ENCODE measurements at regions not wholly inside any gene's neighbourhood (a gene's known extent, or its start where the extent isn't known, plus 50 kb on each side); places are given as distances from the start of the nearest gene placed in this dataset.

DNA sequence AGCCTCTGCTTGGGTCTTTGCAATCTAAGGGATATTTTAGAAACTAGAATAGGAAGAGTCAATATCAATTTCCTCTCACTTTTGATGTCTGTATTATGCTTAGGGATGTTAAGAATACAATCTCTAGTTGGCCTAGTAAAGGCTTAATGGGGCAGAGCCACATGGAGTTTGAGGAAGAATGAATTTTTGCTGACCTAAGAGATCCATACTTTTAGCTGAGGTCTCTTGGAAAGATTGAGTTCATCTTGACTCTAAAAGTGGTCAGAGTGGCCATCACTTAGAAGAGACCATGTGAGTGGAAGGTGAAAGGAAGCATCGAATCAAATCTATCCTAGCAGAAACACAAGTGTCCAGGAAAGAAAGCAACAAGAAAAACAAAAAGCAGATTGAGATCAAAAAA, 92.2 kb upstream of the SLC28A3 start:
- TF ChIP-seq, protein P1, sequence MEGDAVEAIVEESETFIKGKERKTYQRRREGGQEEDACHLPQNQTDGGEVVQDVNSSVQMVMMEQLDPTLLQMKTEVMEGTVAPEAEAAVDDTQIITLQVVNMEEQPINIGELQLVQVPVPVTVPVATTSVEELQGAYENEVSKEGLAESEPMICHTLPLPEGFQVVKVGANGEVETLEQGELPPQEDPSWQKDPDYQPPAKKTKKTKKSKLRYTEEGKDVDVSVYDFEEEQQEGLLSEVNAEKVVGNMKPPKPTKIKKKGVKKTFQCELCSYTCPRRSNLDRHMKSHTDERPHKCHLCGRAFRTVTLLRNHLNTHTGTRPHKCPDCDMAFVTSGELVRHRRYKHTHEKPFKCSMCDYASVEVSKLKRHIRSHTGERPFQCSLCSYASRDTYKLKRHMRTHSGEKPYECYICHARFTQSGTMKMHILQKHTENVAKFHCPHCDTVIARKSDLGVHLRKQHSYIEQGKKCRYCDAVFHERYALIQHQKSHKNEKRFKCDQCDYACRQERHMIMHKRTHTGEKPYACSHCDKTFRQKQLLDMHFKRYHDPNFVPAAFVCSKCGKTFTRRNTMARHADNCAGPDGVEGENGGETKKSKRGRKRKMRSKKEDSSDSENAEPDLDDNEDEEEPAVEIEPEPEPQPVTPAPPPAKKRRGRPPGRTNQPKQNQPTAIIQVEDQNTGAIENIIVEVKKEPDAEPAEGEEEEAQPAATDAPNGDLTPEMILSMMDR (IDR thresholded peaks at IDR 0.05; ENCODE audit: low read depth, low read length) = no peak

DNA sequence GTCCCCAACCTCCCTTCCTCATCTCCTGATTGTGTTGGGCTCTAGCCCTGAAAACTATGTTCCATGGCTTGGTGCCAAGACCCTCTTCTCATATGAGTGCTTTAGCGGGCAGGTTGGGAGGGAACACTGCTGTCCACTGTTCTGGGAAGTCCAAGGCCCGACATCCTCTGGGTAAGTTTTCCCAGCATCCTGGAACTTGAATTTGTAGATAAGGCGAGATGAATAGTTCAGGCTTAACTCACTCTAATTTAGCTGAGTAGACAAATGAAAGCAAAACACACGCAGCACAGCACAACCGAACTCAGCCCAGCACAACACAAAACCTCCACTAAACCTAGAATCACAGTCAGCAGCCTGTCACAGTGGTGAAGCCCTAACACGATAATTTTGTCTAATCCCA, 95.3 kb upstream of the SLC28A3 start:
- TF ChIP-seq, protein P1 (IDR thresholded peaks at IDR 0.05; ENCODE audit: low read depth, low read length) = no peak

More for the DNA sequence above, 92.2 kb upstream of the SLC28A3 start:
- no peak for DNase-seq (ENCODE audit: extremely low read depth, low read depth)

DNA sequence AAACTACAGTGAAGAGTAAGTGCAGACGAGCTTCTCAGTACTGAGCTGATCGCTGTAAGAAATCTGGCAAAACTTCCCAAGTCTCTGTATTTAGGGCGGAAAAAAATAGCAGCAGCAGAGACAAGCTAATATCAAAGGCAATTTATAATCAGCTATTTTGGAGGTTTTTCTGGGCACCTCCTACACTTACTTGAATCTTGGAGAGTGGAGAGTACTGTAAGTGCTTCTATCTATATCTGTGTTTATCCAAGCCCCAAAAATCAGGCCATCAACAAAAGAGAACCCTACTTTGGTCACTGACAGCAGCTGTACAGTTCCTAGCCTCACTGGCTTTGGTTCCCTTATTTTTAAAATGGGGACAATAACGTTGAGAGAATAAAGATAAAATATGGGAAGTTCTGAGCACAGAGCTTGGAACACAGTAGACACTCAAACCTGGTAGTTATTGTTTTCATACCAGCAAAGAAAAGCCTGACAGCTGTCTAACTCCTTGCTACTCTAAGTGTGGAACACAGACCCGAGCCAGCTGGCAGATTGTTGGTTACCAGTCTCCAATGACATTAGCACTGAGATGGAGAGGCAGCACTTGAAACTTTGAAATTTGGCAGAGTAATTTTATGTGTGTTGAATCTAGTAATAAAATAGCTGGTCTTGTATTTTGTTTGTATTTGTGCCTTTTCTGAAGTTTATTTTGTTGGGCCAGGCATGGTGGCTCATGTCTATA, 96.0 kb upstream of the SLC28A3 start:
- TF ChIP-seq, protein P1 (IDR thresholded peaks at IDR 0.05; ENCODE audit: low read depth, low read length) = no peak

More for the DNA sequence above, 95.3 kb upstream of the SLC28A3 start:
- DNase-seq (ENCODE audit: extremely low read depth, low read depth) = no peak

DNA sequence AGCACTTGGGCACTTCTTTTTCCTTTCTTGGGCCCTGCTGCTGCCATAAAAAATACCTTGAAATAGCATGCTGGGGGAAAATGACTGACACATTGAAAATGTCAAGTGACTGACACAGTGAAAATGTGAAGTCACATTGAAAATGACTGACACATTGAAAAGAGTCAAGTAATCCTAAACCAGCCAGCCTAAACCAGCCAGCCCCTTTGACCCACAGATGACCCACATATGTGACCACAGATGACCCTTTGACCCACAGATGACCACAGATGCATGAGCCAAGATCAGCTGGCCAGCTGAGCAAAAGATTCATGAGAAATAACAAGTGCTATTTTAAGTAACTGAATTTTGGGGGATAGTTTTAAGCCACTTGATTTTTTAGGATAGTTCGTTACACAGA, 97.8 kb upstream of the SLC28A3 start:
- DNase-seq (ENCODE audit: extremely low read depth, low read depth) = no peak
- TF ChIP-seq, protein P1 (IDR thresholded peaks at IDR 0.05; ENCODE audit: low read depth, low read length) = no peak

More for the DNA sequence above, 96.0 kb upstream of the SLC28A3 start:
- no peak for DNase-seq (ENCODE audit: extremely low read depth, low read depth)

DNA sequence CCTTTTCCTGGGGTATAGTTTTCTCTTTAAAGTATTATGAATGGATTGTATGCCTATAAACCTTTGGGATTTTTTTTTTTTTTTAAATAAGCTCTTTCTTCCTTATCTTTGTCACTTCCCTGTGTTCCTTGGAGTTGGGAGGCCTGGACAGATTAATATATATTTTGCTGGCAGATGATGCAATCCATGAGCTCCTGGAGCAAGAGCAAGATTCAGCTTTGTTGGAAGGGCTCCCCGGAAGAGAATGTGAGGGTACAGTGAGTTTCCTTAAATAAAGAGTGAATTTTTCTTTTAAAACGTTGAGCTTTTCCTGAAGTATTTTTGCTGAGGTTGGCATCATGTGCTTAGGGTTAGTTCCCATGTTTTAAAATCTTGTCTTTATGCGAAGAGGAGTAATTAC, 98.7 kb upstream of the SLC28A3 start:
- TF ChIP-seq, protein P1 (IDR thresholded peaks at IDR 0.05; ENCODE audit: low read depth, low read length) = no peak
- no peak for DNase-seq (ENCODE audit: extremely low read depth, low read depth)

DNA sequence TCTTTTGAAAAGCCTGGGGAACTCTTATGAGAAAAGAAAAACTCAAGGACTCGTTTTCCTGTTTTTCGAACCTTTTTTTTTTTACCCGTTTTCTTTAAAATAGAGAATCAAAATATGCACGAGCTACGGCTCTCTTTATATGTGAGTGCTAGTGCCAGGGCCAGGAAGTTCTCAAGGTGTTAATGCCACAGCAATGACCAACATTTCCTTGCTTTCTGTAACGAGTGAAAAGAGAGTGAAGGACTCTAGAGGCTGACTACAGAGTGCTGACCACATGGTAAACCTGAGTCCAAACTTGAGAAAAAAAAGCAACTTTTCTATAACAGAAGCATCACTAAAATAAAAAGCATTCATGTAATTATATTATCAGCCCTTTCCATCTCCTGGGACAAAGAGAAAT, 102.2 kb upstream of the SLC28A3 start:
- TF ChIP-seq, protein P1 (IDR thresholded peaks at IDR 0.05; ENCODE audit: low read depth, low read length) = no peak

DNA sequence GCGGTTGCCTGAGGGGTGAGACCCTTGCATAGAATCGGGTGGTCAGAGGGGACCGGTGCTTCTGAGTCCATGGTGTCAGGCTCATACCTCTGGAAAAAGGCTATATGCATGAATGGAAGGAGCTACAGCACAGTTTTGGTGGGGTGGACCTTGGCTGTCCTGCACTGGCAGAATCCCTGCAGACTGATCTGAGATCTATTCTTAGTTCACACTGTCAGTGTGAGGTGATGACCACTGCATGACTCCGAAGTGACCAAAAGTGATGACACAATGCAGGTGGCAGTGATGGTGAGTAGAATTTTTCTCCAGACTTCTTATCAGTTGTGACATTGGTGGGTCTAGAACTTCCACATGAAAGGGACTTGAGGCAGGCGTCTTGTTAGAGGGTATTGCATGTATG, 105.2 kb upstream of the SLC28A3 start:
- TF ChIP-seq, protein P1 (IDR thresholded peaks at IDR 0.05; ENCODE audit: low read depth, low read length) = no peak
- DNase-seq (ENCODE audit: extremely low read depth, low read depth) = no peak

More for the DNA sequence above, 102.2 kb upstream of the SLC28A3 start:
- no peak for DNase-seq (ENCODE audit: extremely low read depth, low read depth)
